ENCODE measurements at regions not wholly inside any gene's neighbourhood (a gene's known extent, or its start where the extent isn't known, plus 50 kb on each side); places are given as distances from the start of the nearest gene placed in this dataset.

DNA sequence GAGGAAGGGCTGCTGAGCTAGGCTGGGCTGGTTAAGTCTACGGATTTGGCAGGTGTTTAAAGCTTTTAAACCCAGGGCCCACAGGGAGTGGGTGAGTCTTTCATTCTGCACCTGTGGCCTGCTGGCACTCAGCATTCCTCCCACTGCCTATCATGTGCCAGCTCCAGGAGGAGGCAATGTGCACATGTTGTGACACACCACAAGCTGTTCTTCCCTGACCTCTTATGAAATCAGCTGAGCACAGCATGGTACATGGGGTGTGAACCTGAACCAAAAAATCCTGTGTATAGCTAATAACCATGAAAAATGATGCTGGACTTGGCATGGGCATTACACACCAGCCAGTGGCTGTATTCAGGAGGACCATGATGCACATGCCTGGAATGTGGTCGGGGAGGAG, 297.9 kb upstream of the MMADHC start:
- DNase-seq, result peak in 3 of 4 donors; percentile 34 to 44 (median 36)

GRCh38 chr2:149884871-149885270, 297.3 kb upstream of the MMADHC start:
- H3K4me3 ChIP-seq, result no peak overlapping the region
- ATAC-seq (no peak), DNase-seq (no peak)
- intact Hi-C loops (cut with DNase I), result no loop called here
- no peaks in the 10 kb centered on the region for H3K36me3 ChIP-seq (replicated peaks in 1 of 2; ENCODE audit: insufficient read depth in 1 of 2, low read depth in 2 of 2)
- no peak for TF ChIP-seq POLR2A (IDR thresholded peaks at IDR 0.05)
- no peak for TF ChIP-seq CTCF (IDR thresholded peaks at IDR 0.05)
- no peaks in the 10 kb centered on the region for H3K9me3 ChIP-seq
- no peak overlapping the region for H3K27ac ChIP-seq
- peaks cover 9% of the 10 kb centered on the region for H3K4me1 ChIP-seq
- no peaks in the 10 kb centered on the region for H3K27me3 ChIP-seq

More for the DNA sequence above, 297.9 kb upstream of the MMADHC start:
- Histone ChIP-seq H3K4me3 (no peak overlapping the region), H3K27me3 (no peaks in the 10 kb centered on the region), H3K36me3 (replicated peaks in 1 of 2; ENCODE audit: insufficient read depth in 1 of 2, low read depth in 2 of 2) (no peaks in the 10 kb centered on the region), H3K27ac (no peak overlapping the region), H3K4me1 (peaks cover 9% of the 10 kb centered on the region), H3K9me3 (no peaks in the 10 kb centered on the region)
- WGBS, 2 donors, result 49 to 56% methylated on average over 2 of the region's 2 CpGs
- intact Hi-C loops (cut with DNase I), result no loop called here
- peak; percentile 52 for ATAC-seq
- TF ChIP-seq CTCF (IDR thresholded peaks at IDR 0.05) (no peak), POLR2A (IDR thresholded peaks at IDR 0.05) (no peak)

DNA sequence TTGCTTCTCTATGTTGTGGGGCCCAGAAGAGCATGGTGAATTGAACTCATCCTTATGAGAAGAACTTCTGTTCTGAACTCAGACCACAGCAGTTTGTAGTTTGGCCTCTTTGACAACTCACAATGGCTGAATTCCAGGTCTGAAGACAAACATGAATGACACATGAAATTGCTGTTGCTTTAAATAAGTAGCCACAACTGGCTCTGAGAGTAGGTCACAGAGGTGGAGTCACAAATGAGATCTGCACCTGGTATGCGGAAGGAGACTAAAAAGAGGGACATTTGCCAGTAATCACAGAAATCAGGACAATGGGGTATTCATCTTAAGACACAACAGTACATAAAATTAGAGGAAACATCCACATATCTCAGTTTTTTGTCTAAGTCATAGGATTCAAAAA, 290.3 kb upstream of the MMADHC start:
- no peak overlapping the region for H3K27ac ChIP-seq
- WGBS, 2 donors, result 37 to 45% methylated on average over 1 of the region's 1 CpG
- peak in 1 of 4 donors; percentile 21 for DNase-seq
- no peaks in the 10 kb centered on the region for H3K9me3 ChIP-seq
- ATAC-seq, result peak; percentile 38
- no peaks in the 10 kb centered on the region for H3K27me3 ChIP-seq
- intact Hi-C loops (cut with DNase I), result no loop called here
- no peaks in the 10 kb centered on the region for H3K4me1 ChIP-seq
- H3K4me3 ChIP-seq, result no peak overlapping the region
- TF ChIP-seq POLR2A (IDR thresholded peaks at IDR 0.05) (no peak), CTCF (IDR thresholded peaks at IDR 0.05) (no peak)
- H3K36me3 ChIP-seq (replicated peaks in 1 of 2; ENCODE audit: insufficient read depth in 1 of 2, low read depth in 2 of 2), result no peaks in the 10 kb centered on the region

GRCh38 chr2:149877074-149877473, 289.5 kb upstream of the MMADHC start:
- Histone ChIP-seq H3K4me1 (no peaks in the 10 kb centered on the region), H3K4me3 (no peak overlapping the region), H3K9me3 (no peaks in the 10 kb centered on the region), H3K27me3 (no peaks in the 10 kb centered on the region), H3K36me3 (replicated peaks in 1 of 2; ENCODE audit: insufficient read depth in 1 of 2, low read depth in 2 of 2) (no peaks in the 10 kb centered on the region), H3K27ac (no peak overlapping the region)
- no peak for DNase-seq
- intact Hi-C loops (cut with DNase I), result no loop called here
- no peak for TF ChIP-seq POLR2A (IDR thresholded peaks at IDR 0.05)
- TF ChIP-seq CTCF (IDR thresholded peaks at IDR 0.05), result no peak
- no peak for ATAC-seq
- WGBS, 2 donors, result 62 to 68% methylated on average over 3 of the region's 3 CpGs

GRCh38 chr2:149873936-149874335, 286.4 kb upstream of the MMADHC start:
- H3K4me3 ChIP-seq, result no peak overlapping the region

More at GRCh38 chr2:149873936-149874335, 286.4 kb upstream of the MMADHC start:
- intact Hi-C loops (cut with DNase I), result no loop called here
- no peak for ATAC-seq
- Histone ChIP-seq H3K27me3 (no peaks in the 10 kb centered on the region), H3K4me1 (no peaks in the 10 kb centered on the region), H3K9me3 (no peaks in the 10 kb centered on the region), H3K36me3 (replicated peaks in 1 of 2; ENCODE audit: insufficient read depth in 1 of 2, low read depth in 2 of 2) (no peaks in the 10 kb centered on the region), H3K27ac (no peak overlapping the region)
- WGBS, 2 donors, result 55 to 58% methylated on average over 1 of the region's 1 CpG
- no peak for TF ChIP-seq POLR2A (IDR thresholded peaks at IDR 0.05)
- DNase-seq, result no peak
